D721Med (cell line): ENCODE measurements at regions not wholly inside any gene's neighbourhood (a gene's known extent, or its start where the extent isn't known, plus 50 kb on each side); places are given as distances from the start of the nearest gene placed in this dataset.

ENCODE experiments used
- DNase-seq: peaks from one replicate; pipeline ENCODE4 v3.0.0; 2011; ENCODE audit warnings: low spot score; ENCODE audit not compliant: insufficient read length
- FAIRE-seq: peaks from 2 replicates; lab custom pipeline; 2011; peaks lifted over from hg19 to GRCh38; lab: Jason Lieb, UNC
- CTCF ChIP-seq: IDR thresholded peaks from 2 replicates; pipeline ENCODE4 v1.5.1; 2012; ENCODE audit warnings: mild to moderate bottlenecking, control low read depth; ENCODE audit not compliant: insufficient read depth; ENCODE audit errors: missing control alignments

GRCh38 chr6:14929291-14929690 lies 316.6 kb upstream of the JARID2 start:
- DNase-seq (no peak), FAIRE-seq (no peak)
- no peak for TF ChIP-seq CTCF

- FAIRE-seq, result no peak
- no peak for TF ChIP-seq CTCF
Observed at GRCh38 chr6:14930366-14930989, 315.4 kb upstream of the JARID2 start.

GRCh38 chr6:14932485-14933182 lies 313.2 kb upstream of the JARID2 start:
- TF ChIP-seq CTCF, result no peak
- DNase-seq (no peak), FAIRE-seq (no peak)

More at GRCh38 chr6:14930366-14930989, 315.4 kb upstream of the JARID2 start:
- no peak for DNase-seq

- no peak for FAIRE-seq
Observed at GRCh38 chr6:14933183-14933544, 312.7 kb upstream of the JARID2 start.

GRCh38 chr6:14934013-14934412 lies 311.9 kb upstream of the JARID2 start:
- DNase-seq (no peak), FAIRE-seq (no peak)
- no peak for TF ChIP-seq CTCF

More at GRCh38 chr6:14933183-14933544, 312.7 kb upstream of the JARID2 start:
- no peak for DNase-seq
- no peak for TF ChIP-seq CTCF

- DNase-seq (no peak), FAIRE-seq (no peak)
- TF ChIP-seq CTCF, result no peak
Observed at GRCh38 chr6:14934844-14935243, 311.0 kb upstream of the JARID2 start.

GRCh38 chr6:14936861-14937260 lies 309.0 kb upstream of the JARID2 start:
- DNase-seq, result no peak
- no peak for FAIRE-seq
- no peak for TF ChIP-seq CTCF
